Fibroblast of skin of left quadriceps (primary cell): ENCODE measurements at regions not wholly inside any gene's neighbourhood (a gene's known extent, or its start where the extent isn't known, plus 50 kb on each side); places are given as distances from the start of the nearest gene placed in this dataset.
"Not testable (repeated sequence)": the region's sequence is repeated elsewhere in the genome, so short reads cannot be mapped to it uniquely, and the experiment has no call there.

Experiments used
- DNase-seq, 2 experiments: peaks; one replicate each; pipeline ENCODE4 v3.0.0-alpha.2; 2013; ENCODE audit warnings: low read depth in 2 of 2

DNA sequence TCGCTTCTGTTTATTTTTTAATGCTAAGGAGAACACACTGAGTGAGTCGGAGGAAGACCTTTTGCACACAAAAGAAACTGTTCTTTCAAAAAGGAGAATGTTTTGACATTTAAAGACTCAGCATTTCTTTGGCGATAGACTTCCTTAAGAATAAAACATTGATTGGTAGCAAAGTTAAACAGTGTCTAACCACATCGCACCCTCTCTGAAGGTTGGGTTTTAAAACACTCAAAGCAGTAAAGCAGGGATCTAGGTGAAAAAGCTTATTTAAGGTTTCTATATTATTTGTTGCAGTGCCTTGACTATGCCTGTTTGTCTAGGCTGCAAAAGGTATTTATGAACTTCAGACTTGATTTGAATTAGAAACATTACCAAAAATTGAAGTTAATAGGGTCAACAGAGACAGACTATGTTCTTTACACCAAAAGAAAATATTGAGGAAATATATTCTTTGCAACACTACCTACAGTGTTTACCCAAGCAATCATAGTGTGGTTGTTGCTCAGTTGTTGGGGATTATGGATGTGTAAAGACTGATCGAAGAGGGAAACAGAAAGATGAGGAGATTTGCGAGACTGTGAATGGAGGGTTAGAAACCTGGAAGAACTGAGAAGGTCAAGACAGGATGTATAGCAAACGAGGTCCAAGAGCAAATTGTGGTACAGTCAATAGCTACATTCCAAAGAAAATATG, 297.8 kb upstream of the SLC39A10 start:
- DNase-seq: no peak

DNA sequence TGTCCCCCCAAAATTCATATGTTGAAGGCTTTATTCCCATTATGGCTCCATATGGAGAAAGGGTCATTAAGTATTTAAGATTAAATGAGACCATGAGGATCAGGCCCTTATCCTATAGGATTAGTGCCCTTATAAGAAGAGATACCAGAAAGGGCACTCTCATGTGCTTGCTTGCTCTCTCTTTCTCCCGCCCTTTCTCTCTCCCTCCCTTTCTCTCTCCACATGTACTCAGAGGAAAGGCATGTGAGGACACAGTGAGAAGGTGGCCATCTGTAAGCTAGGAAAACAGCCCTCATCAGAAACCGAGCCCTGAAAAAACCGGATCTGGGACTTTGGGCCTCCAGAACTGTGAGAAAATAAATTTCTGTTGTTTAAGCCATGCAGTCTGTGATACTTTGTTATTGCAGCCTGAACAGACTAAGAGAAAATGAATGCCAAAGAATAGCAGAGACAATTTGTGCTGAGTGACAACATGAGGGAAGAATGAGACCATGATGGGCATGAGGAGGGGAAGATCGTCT, 300.0 kb upstream of the SLC39A10 start:
- DNase-seq: no peak

DNA sequence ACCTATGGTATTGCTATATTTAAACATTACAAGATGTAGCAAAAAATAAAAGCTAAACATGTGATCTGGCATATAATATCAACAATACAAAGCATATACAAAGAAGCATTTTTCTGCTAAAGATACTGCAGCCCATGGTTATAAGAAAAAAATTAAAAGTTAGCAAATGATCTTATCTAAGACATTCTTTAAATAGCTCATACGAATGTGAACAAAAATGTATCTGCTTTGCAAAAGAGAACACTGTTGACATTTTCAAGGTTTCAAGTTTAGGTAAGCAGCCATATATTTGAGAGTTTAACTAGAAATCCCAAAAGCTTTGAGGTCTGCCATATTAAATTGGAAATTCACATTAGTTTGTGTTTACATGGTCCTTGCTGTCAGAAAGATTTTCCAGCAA, 301.0 kb upstream of the SLC39A10 start:
- DNase-seq: no peak

- DNase-seq: no peak
These were observed 304.4 kb upstream of the SLC39A10 start for GRCh38 chr2:195352581-195352980.

DNA sequence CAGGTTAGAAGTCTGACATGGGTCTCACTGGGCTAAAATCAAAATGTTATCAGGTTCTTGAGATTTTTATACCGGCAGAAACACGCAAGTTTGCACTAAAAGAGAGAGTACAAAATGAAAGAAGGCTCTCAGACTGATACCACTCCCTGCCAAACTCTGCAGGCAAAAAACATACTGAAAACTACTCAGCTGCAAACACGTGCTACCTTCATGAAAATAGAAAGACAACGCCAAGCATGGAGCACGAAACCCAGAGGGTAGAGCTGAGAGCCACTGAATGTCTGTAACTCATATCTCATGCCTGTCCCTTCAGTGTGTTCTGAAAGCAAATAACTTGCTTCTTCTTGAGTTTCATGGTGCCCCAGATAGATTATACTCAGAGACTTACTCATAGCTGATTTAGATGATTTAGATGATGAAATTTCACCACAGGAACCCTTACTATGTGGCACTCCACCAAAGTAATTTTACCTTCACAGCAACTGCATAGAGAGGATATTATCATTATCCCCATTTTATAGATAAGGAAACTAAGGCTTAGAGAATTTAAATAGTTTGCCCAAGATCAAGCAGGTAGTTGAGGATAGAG, 313.0 kb upstream of the SLC39A10 start:
- no peak for DNase-seq

GRCh38 chr2:195343540-195343939, 313.5 kb upstream of the SLC39A10 start:
- no peak for DNase-seq

DNA sequence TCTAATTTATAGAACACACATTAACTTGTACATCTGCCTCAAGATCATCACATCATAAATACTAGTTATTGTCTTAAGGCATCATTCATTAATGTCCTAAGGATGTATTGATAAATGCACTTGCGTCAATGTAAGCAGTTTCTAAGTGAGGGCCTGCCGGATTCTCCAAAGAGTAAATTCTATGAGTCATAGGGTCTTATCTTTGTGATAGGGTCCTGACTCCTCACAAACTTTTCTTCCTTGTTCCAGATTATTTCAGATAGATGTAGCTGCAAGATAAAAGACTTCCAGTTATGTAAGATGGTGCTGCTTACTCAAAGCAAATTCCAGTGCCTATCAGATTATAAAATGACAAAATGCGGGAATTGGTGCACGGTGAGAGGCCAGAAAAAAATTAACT, 315.0 kb upstream of the SLC39A10 start:
- DNase-seq: no peak

DNA sequence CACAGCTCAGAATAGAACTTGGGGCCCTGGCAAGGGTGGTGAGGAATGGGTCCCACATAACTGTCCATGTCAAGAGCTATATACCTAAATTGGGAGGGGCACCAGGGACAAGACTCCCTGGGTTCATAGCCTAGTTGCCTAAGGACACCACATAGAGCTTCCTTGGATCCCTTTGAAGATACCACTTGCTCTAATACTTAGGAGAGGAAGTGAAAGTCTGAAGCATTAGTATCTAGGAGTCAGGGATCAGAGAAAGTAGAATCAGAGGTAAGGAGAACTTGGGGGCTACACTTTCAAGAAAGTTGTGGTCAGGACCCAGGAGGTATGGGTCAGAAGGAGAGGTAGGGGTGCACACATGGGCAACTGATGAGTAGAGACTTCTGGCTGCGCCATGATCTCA, 318.2 kb upstream of the SLC39A10 start:
- no peak for DNase-seq

DNA sequence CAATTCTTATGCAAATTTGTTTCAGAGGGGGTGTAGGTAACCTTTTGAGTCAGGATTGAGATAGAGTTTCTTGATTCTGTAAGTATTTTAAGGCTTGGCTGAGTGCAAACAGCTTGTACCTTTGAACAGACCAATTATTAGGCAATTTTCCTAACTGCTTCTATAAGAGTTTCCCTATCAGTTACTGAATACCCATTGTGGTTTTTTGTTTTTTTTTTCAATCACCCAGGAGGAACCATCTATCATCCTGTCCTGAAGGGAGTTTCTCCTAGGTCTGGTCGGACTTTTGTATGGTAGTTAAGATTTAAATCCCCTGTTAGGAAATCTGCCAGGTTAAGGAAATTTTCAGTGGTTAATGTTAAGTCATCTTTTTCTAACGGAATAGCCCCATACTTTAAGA, 319.4 kb upstream of the SLC39A10 start:
- DNase-seq: no peak

DNA sequence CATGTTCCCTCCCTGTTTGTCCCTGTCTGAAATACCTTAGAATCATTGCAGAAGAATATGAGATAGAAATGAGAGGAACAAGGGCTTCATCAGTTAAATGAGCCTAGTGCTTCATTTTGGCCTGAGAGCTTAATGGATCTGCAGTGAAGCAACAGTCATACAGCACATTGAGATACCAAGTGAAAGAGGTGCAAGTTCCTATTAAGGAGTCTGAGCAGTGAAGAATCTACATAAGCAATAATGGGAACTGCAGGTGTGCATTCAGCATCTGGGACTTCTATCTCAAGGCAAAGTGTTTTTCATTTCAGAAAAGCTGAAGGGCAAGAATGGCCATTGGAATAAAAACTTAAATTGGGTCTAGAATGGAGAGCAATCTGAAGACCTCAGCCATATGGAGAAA, 323.2 kb upstream of the SLC39A10 start:
- DNase-seq: no peak

GRCh38 chr2:195331966-195332365, 325.1 kb upstream of the SLC39A10 start:
- DNase-seq: no peak

DNA sequence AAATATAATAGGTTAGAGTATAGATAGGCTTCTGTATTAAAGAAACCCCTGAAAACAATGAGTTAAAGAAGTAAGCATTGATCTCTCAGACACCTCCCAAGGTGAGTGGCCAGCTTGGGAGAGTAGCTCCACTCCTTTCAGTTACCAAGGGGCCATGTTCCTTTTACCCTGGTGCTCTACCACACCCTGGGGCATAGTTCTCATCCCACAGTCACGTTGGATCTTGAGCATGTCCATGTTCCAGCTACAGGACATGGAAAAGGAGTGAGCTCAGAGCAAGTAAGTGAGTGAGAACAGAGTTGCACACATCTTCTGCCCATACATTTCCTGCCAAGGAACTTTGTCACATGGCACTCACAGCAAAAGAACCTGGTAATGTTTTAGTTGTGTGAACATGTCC, 325.9 kb upstream of the SLC39A10 start:
- no peak for DNase-seq

- no peak for DNase-seq
These were observed 326.5 kb upstream of the SLC39A10 start for GRCh38 chr2:195330513-195330956.

GRCh38 chr2:195329784-195330183, 327.2 kb upstream of the SLC39A10 start:
- DNase-seq: not testable (repeated sequence)

DNA sequence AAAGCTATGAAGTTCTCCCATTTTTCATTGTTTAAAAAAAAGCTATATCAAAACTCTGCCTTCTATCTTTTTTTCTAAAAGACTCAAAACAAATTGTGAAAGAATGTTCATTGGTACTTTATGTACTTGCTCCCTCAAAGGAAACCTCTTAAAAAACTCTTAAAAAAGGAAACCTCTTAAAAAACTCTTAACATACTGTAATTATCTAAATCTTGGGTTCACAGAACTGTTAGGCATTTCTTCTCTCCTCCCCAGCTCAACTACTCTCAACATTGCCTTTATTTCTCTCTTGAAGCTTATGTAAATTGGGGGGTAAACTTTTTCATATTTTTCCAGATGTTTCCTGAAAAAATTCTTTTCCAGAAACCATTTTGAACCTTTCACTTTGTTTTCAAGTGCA, 330.5 kb upstream of the SLC39A10 start:
- DNase-seq: no peak

DNA sequence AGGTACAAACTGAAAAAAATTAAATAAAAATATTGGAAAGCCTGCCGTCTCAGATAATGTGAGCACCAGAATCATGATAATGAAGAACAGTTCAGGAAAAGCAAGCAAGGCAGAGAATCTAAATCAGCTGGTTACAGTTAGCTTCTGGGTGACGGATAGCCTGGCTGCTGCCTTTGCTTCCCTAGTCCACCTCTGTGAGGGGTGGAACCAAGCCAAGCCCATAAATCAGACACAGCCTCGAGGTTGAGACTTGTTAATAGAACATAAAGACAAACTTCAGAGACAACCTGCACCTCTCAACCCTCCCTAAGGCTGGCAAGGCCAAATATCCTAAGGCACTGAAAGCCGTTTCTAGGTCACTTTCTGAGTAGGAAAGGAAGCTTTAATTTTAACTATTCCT, 334.7 kb upstream of the SLC39A10 start:
- peak in 1 of 2 experiments; percentile 7 for DNase-seq

DNA sequence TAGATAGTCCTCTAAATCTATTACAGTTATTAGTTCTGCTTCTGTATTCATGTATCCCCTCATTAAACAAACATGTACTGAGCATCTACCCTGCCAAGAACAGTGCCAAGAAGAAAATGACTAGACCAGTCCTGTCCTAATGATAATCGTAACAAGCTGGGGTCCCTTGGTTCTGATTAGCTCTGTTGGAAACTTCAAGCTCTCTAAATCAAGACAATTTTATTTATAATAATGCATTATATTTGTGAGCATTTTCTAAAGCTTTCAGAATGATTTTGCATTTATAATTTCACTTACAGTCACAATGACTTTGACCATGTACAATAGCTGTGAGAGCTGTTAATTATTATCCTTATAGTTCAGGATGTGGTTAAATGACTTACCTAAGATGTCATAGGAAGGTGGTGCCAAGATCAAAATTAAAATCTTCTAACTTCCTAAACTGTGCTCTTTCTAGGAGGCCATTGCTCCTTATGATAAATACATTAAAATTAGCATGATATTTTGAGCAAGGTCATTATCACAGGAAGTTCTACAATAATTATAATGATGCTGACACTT, 336.5 kb upstream of the SLC39A10 start:
- no peak for DNase-seq

GRCh38 chr2:195319548-195320412, 337.2 kb upstream of the SLC39A10 start:
- DNase-seq: no peak

DNA sequence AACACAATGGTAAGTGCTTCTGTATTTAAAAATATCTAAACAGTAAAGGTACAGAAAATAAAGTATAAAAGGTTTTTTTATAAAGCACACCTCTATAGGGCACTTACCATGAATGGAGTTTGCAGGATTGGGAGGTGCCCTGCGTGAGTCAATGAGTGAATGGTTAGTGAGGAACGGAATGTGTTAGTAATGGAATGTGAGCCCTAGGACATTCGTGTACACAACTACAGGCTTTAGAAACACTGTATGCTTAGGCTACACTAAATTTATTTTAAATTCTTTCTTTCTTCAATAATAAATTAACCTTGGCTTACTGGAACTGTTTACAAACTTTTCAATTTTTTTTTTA, 337.9 kb upstream of the SLC39A10 start:
- DNase-seq: no peak

GRCh38 chr2:195318440-195319111, 338.4 kb upstream of the SLC39A10 start:
- DNase-seq: peak in 1 of 2 experiments; percentile 18

- no peak for DNase-seq
These were observed 339.5 kb upstream of the SLC39A10 start for GRCh38 chr2:195317550-195317949.

DNA sequence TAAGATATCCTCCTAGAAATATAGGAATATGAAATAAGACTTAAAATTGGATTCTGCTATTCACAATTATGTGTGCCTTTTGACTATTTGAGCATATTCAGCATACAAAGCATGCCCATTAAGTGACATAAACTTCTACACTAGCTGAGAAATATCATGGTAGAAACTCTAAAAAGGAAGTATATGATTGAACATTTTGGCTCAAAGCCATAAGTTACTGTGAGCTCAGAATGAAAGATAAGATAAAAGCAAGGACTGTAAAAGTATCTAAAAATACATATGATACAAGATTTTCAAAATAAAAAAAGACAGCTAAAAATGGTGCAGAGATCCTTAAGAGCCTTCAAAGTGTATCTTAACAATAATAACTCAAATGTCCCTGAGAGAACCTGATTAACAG, 340.5 kb upstream of the SLC39A10 start:
- DNase-seq: no peak
